ENCODE measurements at regions not wholly inside any gene's neighbourhood (a gene's known extent, or its start where the extent isn't known, plus 50 kb on each side); places are given as distances from the start of the nearest gene placed in this dataset.

GRCh38 chr1:221849897-221850296, 108.0 kb upstream of the DUSP10 start:
- DNase-seq: no peak
- TF ChIP-seq EZH2 (IDR thresholded peaks at IDR 0.05; ENCODE audit: borderline replicate concordance, low read depth, low read length, severe bottlenecking): no peak
- TF ChIP-seq CTCF (IDR thresholded peaks at IDR 0.05; ENCODE audit: borderline replicate concordance, extremely low read depth, low read length, poor library complexity, severe bottlenecking): no peak
- no peak for ATAC-seq (ENCODE audit: insufficient read depth, low read depth)
- H3K27ac ChIP-seq (ENCODE audit: low read length): no peak overlapping the region
- no peak overlapping the region for H3K4me3 ChIP-seq (ENCODE audit: low read depth in 1 of 2, low read length in 2 of 2)
- no peaks in the 10 kb centered on the region for H4K20me1 ChIP-seq (ENCODE audit: insufficient read depth, low read length)
- H3K9ac ChIP-seq (ENCODE audit: low read depth, low read length): no peak overlapping the region
- H3K79me2 ChIP-seq (ENCODE audit: insufficient read depth, low read length): no peaks in the 10 kb centered on the region
- no peaks in the 10 kb centered on the region for H3K36me3 ChIP-seq (ENCODE audit: insufficient read depth, low read length)
- no peaks in the 10 kb centered on the region for H3K9me3 ChIP-seq (ENCODE audit: insufficient read depth, low read length, severe bottlenecking)
- peaks cover 4% of the 10 kb centered on the region; the same call in 1 of the 2 replicates for H3K4me1 ChIP-seq (ENCODE audit: insufficient read depth, low read length)
- H2AFZ ChIP-seq (ENCODE audit: low read depth, low read length): no peak overlapping the region
- H3K27me3 ChIP-seq (ENCODE audit: insufficient read depth, low read length, poor library complexity): no peaks in the 10 kb centered on the region
- H3K4me2 ChIP-seq (ENCODE audit: insufficient read depth, low read length): no peak overlapping the region

GRCh38 chr1:221849110-221849509, 107.2 kb upstream of the DUSP10 start:
- Histone ChIP-seq H4K20me1 (ENCODE audit: insufficient read depth, low read length) (no peaks in the 10 kb centered on the region), H3K27me3 (ENCODE audit: insufficient read depth, low read length, poor library complexity) (no peaks in the 10 kb centered on the region), H3K9me3 (ENCODE audit: insufficient read depth, low read length, severe bottlenecking) (no peaks in the 10 kb centered on the region), H3K9ac (ENCODE audit: low read depth, low read length) (no peak overlapping the region), H3K36me3 (ENCODE audit: insufficient read depth, low read length) (no peaks in the 10 kb centered on the region), H3K79me2 (ENCODE audit: insufficient read depth, low read length) (no peaks in the 10 kb centered on the region), H3K27ac (ENCODE audit: low read length) (no peak overlapping the region), H3K4me2 (ENCODE audit: insufficient read depth, low read length) (no peak overlapping the region), H2AFZ (ENCODE audit: low read depth, low read length) (no peak overlapping the region), H3K4me1 (ENCODE audit: insufficient read depth, low read length) (peaks cover 4% of the 10 kb centered on the region; the same call in 1 of the 2 replicates), H3K4me3 (ENCODE audit: low read depth in 1 of 2, low read length in 2 of 2) (no peak overlapping the region)
- DNase-seq: no peak
- ATAC-seq (ENCODE audit: insufficient read depth, low read depth): no peak
- TF ChIP-seq CTCF (IDR thresholded peaks at IDR 0.05; ENCODE audit: borderline replicate concordance, extremely low read depth, low read length, poor library complexity, severe bottlenecking) (no peak), EZH2 (IDR thresholded peaks at IDR 0.05; ENCODE audit: borderline replicate concordance, low read depth, low read length, severe bottlenecking) (no peak)

- H3K27me3 ChIP-seq (ENCODE audit: insufficient read depth, low read length, poor library complexity): no peaks in the 10 kb centered on the region
- no peak overlapping the region for H3K27ac ChIP-seq (ENCODE audit: low read length)
- H3K4me2 ChIP-seq (ENCODE audit: insufficient read depth, low read length): no peak overlapping the region
- ATAC-seq (ENCODE audit: insufficient read depth, low read depth) (no peak), DNase-seq (no peak)
- H3K4me3 ChIP-seq (ENCODE audit: low read depth in 1 of 2, low read length in 2 of 2): no peak overlapping the region
- no peaks in the 10 kb centered on the region for H3K36me3 ChIP-seq (ENCODE audit: insufficient read depth, low read length)
- H3K4me1 ChIP-seq (ENCODE audit: insufficient read depth, low read length): peaks cover 4% of the 10 kb centered on the region; the same call in 1 of the 2 replicates
- TF ChIP-seq CTCF (IDR thresholded peaks at IDR 0.05; ENCODE audit: borderline replicate concordance, extremely low read depth, low read length, poor library complexity, severe bottlenecking) (no peak), EZH2 (IDR thresholded peaks at IDR 0.05; ENCODE audit: borderline replicate concordance, low read depth, low read length, severe bottlenecking) (no peak)
- H3K79me2 ChIP-seq (ENCODE audit: insufficient read depth, low read length): no peaks in the 10 kb centered on the region
- no peaks in the 10 kb centered on the region for H3K9me3 ChIP-seq (ENCODE audit: insufficient read depth, low read length, severe bottlenecking)
- no peak overlapping the region for H3K9ac ChIP-seq (ENCODE audit: low read depth, low read length)
- no peaks in the 10 kb centered on the region for H4K20me1 ChIP-seq (ENCODE audit: insufficient read depth, low read length)
- H2AFZ ChIP-seq (ENCODE audit: low read depth, low read length): no peak overlapping the region
These were observed 105.8 kb upstream of the DUSP10 start for GRCh38 chr1:221847676-221848075.

All from DND-41 (cell line).